Sigmoid colon (tissue), 4 donors: ENCODE measurements at regions not wholly inside any gene's neighbourhood (a gene's known extent, or its start where the extent isn't known, plus 50 kb on each side); places are given as distances from the start of the nearest gene placed in this dataset.

Experiments
- CTCF ChIP-seq, 4 experiments: fragments of 450-650 bp in 3 of 4; fragments of 200-600 bp in 1 of 4; IDR thresholded peaks; one replicate each; pipeline ENCODE4 v1.5.1; 2016 to 2019; ENCODE audit warnings: antibody characterized with exemption in 4 of 4, mild to moderate bottlenecking in 3 of 4, moderate library complexity in 2 of 4
- EP300 ChIP-seq, 4 donors: sonication (generic); formaldehyde crosslinking; IDR thresholded peaks; one replicate each; pipeline ENCODE4 v1.6.1; 2017; ENCODE audit warnings: antibody characterized with exemption in 4 of 4
- POLR2A ChIP-seq, 2 donors: fragments of 450-650 bp; IDR thresholded peaks; one replicate each; pipeline ENCODE4 v1.6.1; 2016; ENCODE audit warnings: antibody characterized with exemption in 2 of 2, mild to moderate bottlenecking in 2 of 2, moderate library complexity in 2 of 2

DNA sequence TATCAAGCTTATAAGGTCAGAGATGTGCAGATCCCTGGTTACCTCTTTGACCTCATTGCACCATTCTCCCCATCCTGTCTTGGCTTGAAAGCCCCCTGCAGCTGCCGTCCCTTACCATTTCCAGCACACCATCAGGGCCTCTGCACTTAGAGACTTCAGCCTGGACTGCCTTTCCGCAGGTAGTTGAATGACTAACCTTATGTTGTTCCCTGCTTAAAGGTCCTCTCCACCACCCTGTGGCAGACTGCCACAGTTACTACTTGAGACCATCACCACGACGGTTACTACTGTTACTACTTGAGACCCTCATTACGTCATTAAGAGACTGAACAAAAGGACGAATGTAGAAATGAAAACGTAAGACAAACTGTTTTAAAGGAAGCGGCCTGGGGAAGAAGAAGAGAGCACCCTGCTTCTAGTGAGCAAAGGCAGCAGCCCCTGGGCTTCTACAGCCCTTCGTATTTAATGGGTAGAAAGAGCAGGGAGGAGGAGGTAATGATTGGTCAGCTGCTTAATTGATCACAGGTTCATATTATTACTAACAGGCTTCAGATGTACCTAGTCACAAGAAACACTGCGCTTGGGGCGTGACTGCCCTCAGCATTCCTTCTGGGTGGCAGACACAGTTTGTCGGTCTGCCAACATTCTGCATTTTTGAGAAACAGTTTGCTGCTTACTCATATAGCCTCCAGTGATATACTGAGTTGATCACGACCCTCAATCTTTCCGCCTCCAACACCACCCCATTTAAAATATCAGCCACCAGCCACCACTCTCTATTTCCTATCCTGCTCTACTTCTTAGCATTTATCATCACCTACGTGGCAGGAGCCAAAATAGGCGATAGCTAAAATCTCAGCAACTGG is 74.1 kb upstream of the PARD3 start:
- no peak for TF ChIP-seq CTCF (IDR thresholded peaks at IDR 0.05)
- no peak for TF ChIP-seq POLR2A (IDR thresholded peaks at IDR 0.05)
- no peak for TF ChIP-seq EP300 (IDR thresholded peaks at IDR 0.05)
